ENCODE measurements at regions not wholly inside any gene's neighbourhood (a gene's known extent, or its start where the extent isn't known, plus 50 kb on each side); places are given as distances from the start of the nearest gene placed in this dataset.

DNA sequence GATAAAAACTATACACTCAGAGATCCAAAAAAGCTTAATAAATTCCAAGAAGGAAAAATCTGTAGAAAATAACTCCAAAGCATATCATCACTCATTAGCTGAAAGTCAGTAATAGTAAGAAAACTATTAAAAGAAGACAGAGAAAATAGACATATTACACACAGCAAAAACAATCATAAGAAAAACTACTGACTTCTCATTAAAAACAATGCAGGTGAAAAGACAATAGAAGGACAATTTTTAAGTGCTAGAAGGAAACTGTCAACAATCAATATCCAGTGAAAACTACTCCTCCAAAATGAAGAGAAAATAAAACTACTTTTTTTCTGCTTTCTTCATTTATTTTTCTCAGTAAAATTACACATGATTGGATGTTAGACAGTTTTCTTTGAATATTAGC, 56.5 kb downstream of the BLID start:
- no peak for TF ChIP-seq POLR2A (IDR thresholded peaks at IDR 0.05)
- TF ChIP-seq, protein P1, sequence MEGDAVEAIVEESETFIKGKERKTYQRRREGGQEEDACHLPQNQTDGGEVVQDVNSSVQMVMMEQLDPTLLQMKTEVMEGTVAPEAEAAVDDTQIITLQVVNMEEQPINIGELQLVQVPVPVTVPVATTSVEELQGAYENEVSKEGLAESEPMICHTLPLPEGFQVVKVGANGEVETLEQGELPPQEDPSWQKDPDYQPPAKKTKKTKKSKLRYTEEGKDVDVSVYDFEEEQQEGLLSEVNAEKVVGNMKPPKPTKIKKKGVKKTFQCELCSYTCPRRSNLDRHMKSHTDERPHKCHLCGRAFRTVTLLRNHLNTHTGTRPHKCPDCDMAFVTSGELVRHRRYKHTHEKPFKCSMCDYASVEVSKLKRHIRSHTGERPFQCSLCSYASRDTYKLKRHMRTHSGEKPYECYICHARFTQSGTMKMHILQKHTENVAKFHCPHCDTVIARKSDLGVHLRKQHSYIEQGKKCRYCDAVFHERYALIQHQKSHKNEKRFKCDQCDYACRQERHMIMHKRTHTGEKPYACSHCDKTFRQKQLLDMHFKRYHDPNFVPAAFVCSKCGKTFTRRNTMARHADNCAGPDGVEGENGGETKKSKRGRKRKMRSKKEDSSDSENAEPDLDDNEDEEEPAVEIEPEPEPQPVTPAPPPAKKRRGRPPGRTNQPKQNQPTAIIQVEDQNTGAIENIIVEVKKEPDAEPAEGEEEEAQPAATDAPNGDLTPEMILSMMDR (IDR thresholded peaks at IDR 0.05), result no peak

All from testis (tissue), 2 donors.